ENCODE measurements at regions not wholly inside any gene's neighbourhood (a gene's known extent, or its start where the extent isn't known, plus 50 kb on each side); places are given as distances from the start of the nearest gene placed in this dataset.

DNA sequence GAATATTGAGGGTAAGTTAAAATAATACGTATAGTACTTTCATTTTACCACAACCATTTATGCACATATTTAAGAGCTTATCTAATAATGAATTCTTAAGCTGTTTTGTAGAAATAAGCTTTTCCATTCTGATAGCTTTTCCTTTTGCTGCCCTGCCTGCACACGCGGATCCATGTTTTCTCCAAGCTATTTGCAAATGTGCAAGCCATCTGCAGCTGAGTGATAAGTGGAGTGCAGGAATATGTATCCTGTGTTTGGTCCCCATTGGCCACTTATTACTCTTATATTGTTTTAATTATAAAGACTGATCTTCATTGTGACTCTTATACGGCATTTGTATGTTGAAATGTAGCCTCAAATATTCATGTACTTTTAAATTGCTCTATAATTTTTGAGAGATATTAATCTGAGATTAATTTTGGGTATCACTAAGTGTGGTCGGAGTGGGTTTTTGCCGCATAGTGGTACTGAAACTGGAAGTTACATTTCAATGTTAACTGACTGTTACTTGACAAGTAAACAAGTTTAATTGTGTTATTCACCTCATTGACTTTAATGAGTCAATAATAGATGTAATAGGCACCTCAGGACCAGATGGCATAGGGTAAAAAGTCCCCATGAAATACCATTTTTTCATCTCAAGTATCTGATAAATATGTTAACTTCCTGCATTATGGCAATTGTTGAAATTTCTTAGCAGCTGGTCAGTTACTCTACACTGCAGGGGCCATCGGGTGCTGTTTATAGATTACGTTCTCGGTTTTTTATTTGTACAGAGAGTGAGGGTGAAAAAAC is 1567.4 kb downstream of the EFNB2 start:
- Histone ChIP-seq H3K9ac (no peak overlapping the region), H3K79me2 (ENCODE audit: insufficient read depth, low read depth) (no peaks in the 10 kb centered on the region), H3K36me3 (ENCODE audit: insufficient read depth) (no peaks in the 10 kb centered on the region)

DNA sequence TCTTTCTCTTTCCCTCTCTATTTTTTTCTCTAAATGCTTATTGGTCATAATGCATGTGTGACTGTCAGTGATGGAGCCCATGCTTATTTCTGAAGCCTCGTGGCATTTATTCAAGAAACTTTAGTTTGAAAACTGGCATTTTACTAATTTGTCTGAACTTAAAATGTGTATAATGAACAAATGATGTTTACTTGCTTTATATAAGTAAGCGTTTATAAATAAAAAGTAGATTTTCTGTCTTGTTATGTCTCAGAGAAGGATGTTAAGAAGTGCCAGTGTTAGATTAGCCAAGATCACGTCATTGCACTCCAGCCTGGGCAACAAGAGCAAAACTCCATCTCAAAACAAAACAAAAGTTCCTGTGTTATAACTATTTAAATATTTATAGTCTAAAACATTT is 1568.1 kb downstream of the EFNB2 start:
- Histone ChIP-seq H3K36me3 (ENCODE audit: insufficient read depth) (no peaks in the 10 kb centered on the region), H3K4me2 (no peak overlapping the region), H2AFZ (ENCODE audit: low read depth) (no peak overlapping the region)

More for the DNA sequence above, 1567.4 kb downstream of the EFNB2 start:
- Histone ChIP-seq H2AFZ (ENCODE audit: low read depth) (no peak overlapping the region), H3K27me3 (ENCODE audit: insufficient read depth, low read depth) (no peaks in the 10 kb centered on the region), H3K4me2 (no peak overlapping the region), H3K4me1 (ENCODE audit: low read depth, poor library complexity, severe bottlenecking) (no peaks in the 10 kb centered on the region), H4K20me1 (ENCODE audit: insufficient read depth) (no peaks in the 10 kb centered on the region), H3K27ac (no peak overlapping the region), H3K4me3 (IDR thresholded peaks at IDR 0.05; ENCODE audit: insufficient read depth, low read depth, low read length) (no peak overlapping the region)
- TF ChIP-seq, protein P1, sequence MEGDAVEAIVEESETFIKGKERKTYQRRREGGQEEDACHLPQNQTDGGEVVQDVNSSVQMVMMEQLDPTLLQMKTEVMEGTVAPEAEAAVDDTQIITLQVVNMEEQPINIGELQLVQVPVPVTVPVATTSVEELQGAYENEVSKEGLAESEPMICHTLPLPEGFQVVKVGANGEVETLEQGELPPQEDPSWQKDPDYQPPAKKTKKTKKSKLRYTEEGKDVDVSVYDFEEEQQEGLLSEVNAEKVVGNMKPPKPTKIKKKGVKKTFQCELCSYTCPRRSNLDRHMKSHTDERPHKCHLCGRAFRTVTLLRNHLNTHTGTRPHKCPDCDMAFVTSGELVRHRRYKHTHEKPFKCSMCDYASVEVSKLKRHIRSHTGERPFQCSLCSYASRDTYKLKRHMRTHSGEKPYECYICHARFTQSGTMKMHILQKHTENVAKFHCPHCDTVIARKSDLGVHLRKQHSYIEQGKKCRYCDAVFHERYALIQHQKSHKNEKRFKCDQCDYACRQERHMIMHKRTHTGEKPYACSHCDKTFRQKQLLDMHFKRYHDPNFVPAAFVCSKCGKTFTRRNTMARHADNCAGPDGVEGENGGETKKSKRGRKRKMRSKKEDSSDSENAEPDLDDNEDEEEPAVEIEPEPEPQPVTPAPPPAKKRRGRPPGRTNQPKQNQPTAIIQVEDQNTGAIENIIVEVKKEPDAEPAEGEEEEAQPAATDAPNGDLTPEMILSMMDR (conservative IDR thresholded peaks at IDR 0.05; ENCODE audit: low read depth, low read length) = no peak

GRCh38 chr13:104962411-104962810 is 1573.1 kb downstream of the EFNB2 start:
- H2AFZ ChIP-seq (ENCODE audit: low read depth) = no peak overlapping the region
- TF ChIP-seq, protein P1 (conservative IDR thresholded peaks at IDR 0.05; ENCODE audit: low read depth, low read length) = no peak

More for the DNA sequence above, 1568.1 kb downstream of the EFNB2 start:
- no peak overlapping the region for H3K4me3 ChIP-seq (IDR thresholded peaks at IDR 0.05; ENCODE audit: insufficient read depth, low read depth, low read length)
- no peak overlapping the region for H3K27ac ChIP-seq
- no peaks in the 10 kb centered on the region for H3K4me1 ChIP-seq (ENCODE audit: low read depth, poor library complexity, severe bottlenecking)
- H3K27me3 ChIP-seq (ENCODE audit: insufficient read depth, low read depth) = no peaks in the 10 kb centered on the region
- no peaks in the 10 kb centered on the region for H4K20me1 ChIP-seq (ENCODE audit: insufficient read depth)
- H3K79me2 ChIP-seq (ENCODE audit: insufficient read depth, low read depth) = no peaks in the 10 kb centered on the region
- TF ChIP-seq, protein P1 (conservative IDR thresholded peaks at IDR 0.05; ENCODE audit: low read depth, low read length) = no peak
- H3K9ac ChIP-seq = no peak overlapping the region

DNA sequence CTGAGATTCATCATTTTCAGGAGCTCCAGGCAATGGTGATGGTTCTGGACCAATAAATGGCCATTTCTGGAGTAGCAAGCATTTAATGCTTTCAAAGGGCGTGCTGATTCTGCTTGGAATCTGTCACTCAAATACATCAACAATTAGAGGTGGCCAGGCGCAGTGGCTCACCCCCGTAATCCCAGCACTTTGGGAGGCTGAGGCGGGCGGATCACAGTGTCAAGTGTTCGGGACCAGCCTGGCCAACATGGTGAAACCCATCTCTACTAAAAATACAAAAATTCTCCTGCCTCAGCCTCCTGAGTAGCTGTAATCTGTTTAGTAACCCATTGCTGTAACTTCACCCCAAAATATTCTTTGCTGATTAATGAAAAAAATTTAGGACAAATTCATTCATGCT is 1574.2 kb downstream of the EFNB2 start:
- Histone ChIP-seq H4K20me1 (ENCODE audit: insufficient read depth) (no peaks in the 10 kb centered on the region), H2AFZ (ENCODE audit: low read depth) (no peak overlapping the region), H3K4me2 (no peak overlapping the region), H3K36me3 (ENCODE audit: insufficient read depth) (no peaks in the 10 kb centered on the region), H3K9ac (no peak overlapping the region), H3K4me1 (ENCODE audit: low read depth, poor library complexity, severe bottlenecking) (no peaks in the 10 kb centered on the region), H3K4me3 (IDR thresholded peaks at IDR 0.05; ENCODE audit: insufficient read depth, low read depth, low read length) (no peak overlapping the region), H3K27me3 (ENCODE audit: insufficient read depth, low read depth) (no peaks in the 10 kb centered on the region), H3K27ac (no peak overlapping the region), H3K79me2 (ENCODE audit: insufficient read depth, low read depth) (no peaks in the 10 kb centered on the region)
- TF ChIP-seq, protein P1 (conservative IDR thresholded peaks at IDR 0.05; ENCODE audit: low read depth, low read length) = no peak

More at GRCh38 chr13:104962411-104962810, 1573.1 kb downstream of the EFNB2 start:
- no peak overlapping the region for H3K4me2 ChIP-seq
- no peak overlapping the region for H3K4me3 ChIP-seq (IDR thresholded peaks at IDR 0.05; ENCODE audit: insufficient read depth, low read depth, low read length)
- no peaks in the 10 kb centered on the region for H3K36me3 ChIP-seq (ENCODE audit: insufficient read depth)
- H3K27ac ChIP-seq = no peak overlapping the region
- H3K9ac ChIP-seq = no peak overlapping the region
- H3K27me3 ChIP-seq (ENCODE audit: insufficient read depth, low read depth) = no peaks in the 10 kb centered on the region
- no peaks in the 10 kb centered on the region for H3K4me1 ChIP-seq (ENCODE audit: low read depth, poor library complexity, severe bottlenecking)
- no peaks in the 10 kb centered on the region for H4K20me1 ChIP-seq (ENCODE audit: insufficient read depth)
- no peaks in the 10 kb centered on the region for H3K79me2 ChIP-seq (ENCODE audit: insufficient read depth, low read depth)

Measured in KMS-11 (cell line).